ENCODE measurements at regions not wholly inside any gene's neighbourhood (a gene's known extent, or its start where the extent isn't known, plus 50 kb on each side); places are given as distances from the start of the nearest gene placed in this dataset.
"Not testable (repeated sequence)": the region's sequence is repeated elsewhere in the genome, so short reads cannot be mapped to it uniquely, and the experiment has no call there.

DNA sequence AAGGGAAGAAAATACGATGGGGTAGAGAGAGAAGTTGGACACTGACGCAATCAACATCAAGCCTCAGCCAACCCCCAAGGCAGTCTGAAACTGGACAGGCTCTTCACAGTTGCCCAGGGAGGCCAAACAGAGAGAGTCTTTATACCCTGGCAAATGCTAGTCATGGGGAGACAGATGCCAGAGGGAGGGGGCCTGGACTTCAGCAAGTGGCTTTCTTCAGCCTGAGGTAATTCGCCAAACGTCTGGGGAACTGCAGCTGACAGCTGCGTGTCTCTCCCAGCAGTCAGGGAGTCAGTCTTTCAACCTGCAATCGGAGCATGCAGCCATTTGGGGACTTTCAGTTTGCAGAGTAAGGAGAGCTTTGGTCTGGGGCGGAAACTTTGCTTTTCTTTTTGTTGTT, 521.6 kb downstream of the TRIML1 start:
- no peak for DNase-seq (ENCODE audit: low read depth)

DNA sequence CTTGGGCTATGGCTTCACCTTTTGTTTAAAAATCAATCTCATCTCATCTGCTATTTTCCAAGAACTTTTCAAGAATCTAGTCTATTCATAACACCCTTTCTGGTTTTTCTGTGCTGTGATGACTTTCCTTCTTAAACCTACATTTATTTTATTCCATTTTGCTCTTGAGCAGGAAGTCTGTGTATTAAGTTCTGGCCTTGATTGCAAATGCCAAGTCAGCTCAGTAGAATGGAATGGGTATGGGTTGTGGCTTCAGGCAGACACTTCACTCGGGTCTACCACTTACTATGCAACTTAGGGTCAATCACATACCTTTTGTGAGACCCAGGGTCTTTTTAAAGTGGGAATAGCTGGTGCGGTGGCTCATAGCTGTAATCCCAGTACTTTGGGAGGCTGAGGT, 522.3 kb downstream of the TRIML1 start:
- no peak for DNase-seq (ENCODE audit: low read depth)

DNA sequence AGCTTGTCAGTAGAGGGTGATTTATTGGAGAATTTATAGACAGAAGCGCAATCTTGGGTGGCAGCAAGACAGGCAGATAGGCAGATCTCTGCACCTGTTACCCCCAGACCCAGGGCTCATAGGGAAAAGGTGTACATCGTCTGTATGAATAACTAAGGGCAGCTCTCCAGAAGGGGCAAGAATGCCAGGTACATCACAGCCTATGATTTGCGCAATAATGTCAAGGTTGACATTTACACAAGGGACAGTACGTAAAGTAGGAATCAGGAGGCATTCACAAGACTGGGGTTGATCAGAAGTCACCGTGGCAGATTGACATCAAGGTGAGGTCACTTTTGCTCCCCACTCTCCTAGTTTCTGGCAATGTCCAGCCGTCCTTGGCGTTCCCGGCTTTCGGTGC, 524.1 kb downstream of the TRIML1 start:
- no peak for DNase-seq (ENCODE audit: low read depth)

DNA sequence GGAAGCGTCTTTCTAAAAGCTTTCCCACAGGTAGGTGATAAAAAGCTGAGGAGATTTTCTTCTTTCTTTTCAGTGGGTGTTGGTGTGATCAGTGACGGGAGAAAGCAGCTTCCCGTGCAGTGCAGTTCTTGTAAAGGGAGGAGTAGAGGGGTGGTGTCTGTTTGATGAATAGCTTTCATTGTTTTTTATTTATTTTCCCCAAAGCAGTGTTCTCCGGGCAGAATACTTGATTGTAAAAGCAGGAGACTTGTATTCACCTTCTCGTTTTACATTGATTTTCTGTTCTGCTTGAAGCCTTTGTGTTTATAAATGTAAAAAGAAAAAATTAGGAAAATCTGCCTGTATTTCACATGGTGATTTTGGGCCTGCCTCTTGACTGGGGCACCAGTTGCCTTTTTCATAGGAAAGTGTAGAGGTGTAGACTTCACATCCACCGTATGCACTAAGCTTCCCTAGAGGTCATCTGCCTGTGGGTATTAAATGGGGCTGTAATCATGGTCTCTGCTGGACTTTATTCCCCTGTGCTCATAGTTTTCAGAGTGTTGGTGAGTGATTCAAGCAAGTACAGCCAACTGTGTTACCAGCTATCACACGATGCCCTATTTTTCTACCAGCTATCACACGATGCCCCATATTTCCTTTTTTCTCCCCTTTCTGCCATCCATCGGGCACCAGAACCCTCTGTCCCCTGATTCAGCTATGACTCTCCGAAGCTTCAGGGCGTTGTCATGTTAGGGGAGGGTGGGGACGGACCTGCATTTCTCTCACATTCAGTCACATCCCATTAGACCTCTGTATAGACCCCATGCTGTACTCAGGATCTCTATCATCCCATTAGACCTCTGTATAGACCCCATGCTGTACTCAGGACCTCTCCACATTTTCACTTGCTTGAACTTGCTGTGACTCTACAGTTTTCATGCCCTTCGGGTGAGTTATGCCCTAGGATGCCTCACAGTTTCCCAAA, 526.5 kb downstream of the TRIML1 start:
- DNase-seq (ENCODE audit: low read depth), result no peak

DNA sequence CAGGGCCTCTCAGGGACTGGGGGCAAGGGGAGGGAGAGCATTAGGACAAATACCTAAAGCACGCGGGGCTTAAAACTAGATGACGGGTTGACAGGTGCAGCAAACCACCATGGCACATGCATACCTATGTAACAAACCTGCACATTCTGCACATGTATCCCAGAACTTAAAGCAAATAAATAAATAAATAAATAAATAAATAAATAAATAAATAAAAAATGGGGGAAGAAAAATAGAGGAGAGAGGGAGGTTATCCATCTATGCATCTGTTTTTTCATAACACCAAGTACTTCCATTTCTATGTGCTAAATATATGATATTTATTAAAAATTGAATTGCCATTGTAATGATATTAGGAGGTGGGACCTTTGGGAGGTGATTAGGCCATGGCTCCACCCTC, 539.5 kb downstream of the TRIML1 start:
- not testable (repeated sequence) for DNase-seq (ENCODE audit: low read depth)

DNA sequence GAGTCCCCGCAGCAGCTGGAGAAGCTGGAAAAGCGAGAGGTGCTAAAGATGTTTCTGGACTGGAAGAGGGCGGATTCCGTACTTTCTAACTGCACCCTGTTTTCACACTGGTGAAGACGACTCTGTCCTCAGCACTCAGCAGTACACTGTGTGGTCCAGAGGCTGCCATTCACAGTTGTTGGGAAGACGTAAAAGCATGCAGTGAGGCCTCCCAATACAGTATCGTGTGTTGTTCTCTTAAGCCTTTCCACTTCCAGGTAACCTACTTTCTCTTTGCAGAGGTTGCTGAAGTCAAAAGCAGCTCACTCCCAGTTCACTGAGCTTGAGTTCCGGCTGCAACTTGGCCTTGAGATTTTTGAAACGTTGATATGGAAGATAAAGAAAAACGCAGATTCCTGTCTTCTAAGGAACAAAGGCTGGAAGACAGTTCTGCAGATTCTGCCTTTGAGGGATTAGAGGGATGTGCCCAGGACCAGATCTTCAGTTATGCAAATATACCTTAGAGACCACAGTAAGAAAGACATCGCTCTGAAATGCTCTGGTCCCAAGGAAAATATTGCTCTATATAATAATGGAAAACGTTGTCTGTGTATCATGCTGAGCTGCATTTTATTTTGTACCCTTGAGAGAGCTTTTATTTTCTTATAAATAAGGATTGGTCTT, 540.9 kb downstream of the TRIML1 start:
- peak; percentile 5 for DNase-seq (ENCODE audit: low read depth)

DNA sequence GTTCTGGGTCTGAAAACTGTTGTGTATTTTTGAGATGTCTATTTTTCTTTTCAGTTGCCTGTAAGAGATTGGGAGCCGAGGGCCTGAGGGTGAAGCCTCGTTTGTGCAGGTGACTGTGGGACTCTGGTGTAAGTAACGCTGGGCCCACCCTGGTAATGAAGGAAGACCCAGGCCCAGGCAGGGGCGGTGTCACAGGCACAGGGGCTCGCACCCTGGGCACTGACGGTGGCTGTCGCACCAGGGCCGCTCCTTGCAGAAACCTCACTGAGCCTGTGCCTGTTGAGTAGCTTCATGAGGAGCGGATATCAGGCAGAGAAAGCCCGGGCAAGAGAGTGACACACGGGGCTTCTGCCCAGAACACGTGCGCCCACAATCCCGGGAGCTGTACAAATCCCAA, 541.4 kb downstream of the TRIML1 start:
- no peak for DNase-seq (ENCODE audit: low read depth)

DNA sequence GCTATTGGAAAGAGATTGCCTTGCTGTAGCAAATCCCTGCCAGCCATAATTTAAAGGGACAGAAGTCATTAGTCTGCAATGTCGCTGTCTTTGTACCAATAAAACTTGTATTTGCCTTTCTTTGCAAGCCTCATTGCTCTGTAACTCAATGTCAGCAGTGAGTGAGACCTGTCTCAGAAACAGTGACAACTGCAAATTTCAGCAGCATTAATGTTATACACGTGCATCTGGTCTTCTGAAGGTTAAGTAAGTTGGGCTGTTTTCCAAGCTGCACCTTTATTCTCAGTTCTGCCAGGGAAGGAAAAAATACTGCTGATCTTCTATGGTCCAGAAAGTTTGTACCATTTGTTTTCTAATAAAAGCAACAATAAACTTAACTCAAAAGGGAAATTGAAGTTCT, 543.1 kb downstream of the TRIML1 start:
- no peak for DNase-seq (ENCODE audit: low read depth)

DNA sequence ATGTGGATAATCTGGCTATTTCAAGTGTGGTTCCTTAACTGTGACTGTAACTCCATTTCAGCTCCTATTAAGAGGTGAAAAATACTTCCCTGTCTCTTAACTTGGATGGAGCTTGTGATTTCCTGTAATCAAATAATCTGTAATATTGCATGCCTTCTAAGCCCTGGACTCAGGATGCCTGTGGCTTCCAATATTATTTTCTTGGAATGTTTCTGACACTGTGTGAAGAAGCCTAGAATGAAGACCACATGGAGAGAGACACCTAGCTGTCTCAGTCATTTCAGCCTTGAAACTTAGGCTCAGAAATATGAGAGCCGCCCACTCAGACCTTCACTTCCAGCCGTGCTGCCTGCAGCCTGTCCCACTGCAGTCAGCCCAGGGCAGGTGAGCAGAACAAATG, 544.3 kb downstream of the TRIML1 start:
- no peak for DNase-seq (ENCODE audit: low read depth)

DNA sequence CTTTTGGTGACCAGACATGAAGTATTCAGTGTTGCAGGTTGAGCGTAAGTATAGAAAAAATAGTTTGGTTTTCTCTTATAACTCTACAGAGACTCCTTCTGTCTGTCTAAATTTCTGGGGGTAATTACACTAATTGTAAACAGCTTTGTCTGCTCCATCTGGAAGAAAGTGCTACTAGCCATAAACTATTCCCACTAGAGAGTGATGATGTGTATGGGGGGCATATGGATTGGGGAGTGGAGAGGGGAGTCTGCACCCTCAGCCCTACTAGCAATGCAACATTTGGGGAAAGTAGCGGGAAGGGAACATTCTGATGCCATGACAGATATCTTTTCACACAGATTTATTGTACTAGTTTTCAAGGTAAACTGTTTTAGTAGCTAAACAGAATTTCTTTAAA, 549.7 kb downstream of the TRIML1 start:
- no peak for DNase-seq (ENCODE audit: low read depth)

DNA sequence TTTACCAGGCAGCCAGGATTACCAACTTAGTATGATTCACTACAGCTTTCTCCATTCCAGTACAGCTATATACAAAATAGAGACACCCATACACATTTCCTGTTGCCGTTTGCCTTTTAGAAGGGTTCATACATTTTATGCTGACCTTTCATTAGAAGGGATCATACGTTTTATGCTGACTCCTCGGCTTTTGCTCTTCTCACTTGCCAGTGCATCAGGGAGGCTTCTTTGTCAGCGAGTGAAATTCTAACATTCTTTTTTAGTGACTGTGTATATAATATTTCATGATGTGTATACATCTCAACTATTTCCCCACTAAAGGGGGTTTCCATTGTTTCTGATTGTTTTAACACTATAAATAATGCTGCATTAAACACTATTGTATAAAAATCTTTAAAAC, 552.6 kb downstream of the TRIML1 start:
- DNase-seq (ENCODE audit: low read depth), result peak; percentile 28

DNA sequence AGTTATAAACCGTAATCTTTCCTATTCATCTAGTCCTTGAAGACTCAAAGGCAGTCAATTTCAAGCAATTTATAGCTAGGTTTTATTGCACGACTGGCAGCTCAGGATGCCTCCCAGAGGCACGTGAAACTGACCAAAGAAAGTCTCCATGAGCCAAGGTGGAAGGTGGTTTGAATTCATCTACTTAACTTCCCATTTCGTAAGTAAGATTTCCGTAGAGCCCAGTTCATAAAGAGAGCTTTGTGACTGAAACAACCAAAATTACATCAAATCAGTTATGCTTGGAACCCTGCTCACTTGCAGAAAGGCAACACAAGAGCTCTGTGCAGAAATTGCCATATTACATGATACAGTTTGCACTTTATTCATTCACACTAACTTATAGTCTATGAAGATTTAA, 556.0 kb downstream of the TRIML1 start:
- no peak for DNase-seq (ENCODE audit: low read depth)

DNA sequence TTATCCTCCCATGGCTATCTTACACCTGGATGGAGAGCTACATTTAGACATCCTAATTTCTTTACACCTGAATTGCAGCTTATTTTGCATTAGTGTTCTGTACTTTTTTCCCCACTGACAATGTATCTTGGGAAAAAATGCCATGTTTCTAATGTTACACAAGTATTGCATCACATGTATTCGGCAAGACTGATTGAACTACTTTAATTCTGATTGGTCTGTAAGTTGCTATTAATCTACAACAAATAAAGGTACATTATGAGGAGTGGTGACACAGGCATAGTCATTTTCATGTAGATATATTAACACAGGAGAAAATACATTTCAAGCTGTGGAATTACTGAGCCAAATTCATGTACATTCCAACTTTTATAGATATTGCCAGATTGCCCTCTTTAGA, 558.0 kb downstream of the TRIML1 start:
- no peak for DNase-seq (ENCODE audit: low read depth)

DNA sequence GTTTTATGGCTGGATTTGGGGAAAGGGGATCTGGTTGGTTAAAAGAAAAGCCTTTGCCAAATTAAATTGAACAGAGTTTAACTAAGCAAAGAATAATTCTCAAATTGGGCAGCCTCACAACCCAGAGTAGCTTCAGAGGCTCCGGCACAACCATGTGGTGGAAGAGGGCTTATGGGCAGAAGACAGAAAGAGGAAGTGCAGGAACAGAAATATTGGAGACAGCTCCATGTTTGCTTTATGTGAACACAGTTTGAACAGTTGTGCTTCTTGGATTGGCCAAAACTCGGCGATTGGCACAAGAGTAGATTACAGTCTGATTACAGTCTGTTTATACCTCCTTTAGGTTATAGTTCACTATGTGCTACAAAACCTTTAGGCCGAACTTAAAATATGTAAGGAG, 562.7 kb downstream of the TRIML1 start:
- no peak for DNase-seq (ENCODE audit: low read depth)

DNA sequence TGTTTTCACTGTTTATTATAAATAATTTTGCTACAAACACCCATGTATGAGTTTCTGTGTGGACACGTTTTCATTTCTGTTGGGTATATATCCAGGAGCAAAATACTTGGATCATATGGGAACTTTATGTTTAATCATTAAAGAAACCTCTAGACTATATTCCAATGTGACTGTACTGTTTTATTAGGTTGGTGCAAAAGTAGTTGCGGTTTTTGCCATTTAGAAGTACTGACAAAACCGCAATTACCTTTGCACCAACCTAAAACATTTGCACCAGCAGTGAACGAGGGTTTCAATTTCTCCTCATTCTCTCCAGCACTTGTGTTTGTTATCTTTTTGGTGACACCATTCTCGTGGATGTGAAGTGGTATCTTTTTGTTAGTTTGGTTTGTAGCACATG, 565.0 kb downstream of the TRIML1 start:
- DNase-seq (ENCODE audit: low read depth), result no peak

DNA sequence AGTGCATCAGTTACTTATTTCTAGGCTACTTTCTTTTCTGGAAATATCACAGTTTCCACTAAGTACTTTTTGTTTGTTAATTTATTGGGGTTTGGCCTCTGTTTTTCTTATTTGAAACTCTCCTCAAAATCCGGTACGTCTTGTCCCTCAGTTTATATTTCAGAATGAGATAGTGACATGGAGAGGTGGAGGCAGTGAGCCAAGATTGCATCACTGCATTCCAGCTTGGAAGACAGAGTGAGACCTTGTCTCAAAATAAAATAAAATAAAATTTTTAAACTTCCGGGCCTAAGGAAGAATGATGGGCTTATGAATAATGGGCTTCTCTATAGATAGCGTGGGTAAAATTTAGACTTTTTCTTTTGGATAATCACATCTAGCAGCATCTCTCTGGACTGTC, 567.8 kb downstream of the TRIML1 start:
- no peak for DNase-seq (ENCODE audit: low read depth)

DNA sequence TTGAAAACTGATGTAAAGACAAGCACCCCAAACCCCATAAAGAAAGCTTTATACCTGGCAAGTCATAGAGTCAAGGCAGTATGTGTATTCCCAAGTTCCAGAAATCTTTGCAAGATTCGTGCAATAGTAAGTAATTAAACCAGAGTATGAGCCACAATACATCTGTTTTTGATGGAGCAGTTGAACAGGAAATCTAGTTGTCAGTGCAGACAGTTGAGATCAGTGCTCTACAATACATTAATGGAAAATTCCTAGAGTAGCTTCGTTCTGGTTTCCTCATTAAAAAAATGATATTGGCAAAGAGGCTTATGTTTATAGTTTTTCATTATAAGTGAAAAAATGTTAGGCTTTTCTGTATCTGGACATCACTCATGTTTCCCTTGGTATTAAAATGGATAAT, 575.3 kb downstream of the TRIML1 start:
- no peak for DNase-seq (ENCODE audit: low read depth)

DNA sequence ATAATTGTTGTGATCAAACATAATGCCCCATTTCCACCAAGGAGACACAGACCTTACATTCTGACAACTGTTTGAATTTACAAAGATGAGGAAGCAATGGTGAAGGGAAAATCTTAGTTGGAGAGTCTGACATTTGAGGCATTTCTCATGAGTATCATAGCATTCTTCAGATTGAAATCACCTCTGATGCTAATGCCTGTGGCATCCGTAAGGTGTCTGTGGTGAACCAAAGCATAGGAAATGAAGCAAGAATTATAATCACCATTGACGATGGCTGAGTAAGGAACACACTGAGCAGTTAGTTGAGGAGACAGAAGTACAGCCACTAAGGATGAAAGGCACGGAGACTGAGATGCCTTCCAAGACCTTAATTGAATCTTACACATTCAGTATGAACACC, 575.7 kb downstream of the TRIML1 start:
- DNase-seq (ENCODE audit: low read depth), result peak; percentile 60

DNA sequence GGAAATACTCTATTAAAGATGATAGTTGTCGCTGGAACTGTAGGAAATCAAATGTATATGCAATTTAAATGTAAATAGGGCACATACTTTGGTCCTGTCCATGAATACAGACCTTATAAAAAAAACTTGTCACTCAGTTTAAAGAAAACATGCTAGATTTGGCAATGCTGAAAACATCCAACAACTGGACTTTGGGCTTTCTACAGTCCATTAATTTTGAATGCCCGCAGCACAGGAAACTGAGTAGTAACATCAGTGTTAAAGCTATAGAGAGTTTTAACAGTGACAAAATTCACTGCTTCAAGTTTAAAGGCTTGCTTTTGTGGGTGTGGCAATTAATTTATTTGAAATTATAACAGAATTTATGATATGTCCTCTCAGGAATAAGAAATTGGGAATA, 578.4 kb downstream of the TRIML1 start:
- no peak for DNase-seq (ENCODE audit: low read depth)

DNA sequence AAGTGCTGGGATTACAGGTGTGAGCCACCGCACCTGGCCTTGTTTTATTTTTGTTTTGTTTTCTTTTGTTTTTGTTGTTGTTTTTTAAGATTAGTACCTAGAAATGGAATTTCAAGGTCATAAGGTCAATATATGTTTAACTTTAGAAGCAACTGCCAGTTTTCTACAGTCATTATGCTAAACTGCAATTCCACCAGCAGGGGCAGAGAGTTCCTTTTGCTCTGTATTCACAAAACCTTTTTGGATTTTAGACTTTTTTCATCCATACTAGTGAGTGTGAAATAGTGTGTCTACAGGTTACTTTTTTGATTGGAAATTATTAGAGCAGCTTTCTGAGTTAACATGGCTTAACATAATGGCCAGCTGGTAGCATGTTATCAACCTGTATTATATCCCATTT, 580.6 kb downstream of the TRIML1 start:
- no peak for DNase-seq (ENCODE audit: low read depth)

DNA sequence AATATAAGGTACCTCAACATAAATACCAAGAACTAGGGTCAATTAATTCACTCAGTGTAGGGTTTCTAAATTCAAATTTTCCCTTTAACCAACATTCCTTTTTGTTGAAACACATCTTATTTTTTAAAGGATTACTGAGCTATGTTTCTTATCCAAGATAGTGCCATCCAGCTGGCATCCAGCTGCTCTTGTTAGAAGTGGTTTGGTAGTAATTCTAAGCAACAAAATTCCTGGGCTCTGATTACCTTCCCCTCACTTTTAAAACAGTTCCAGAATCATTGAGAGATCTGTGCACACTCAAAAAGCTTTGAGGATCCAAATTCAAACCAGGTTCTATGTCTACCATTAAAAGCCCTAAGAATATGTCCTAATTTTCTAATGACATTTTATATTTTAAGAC, 583.7 kb downstream of the TRIML1 start:
- no peak for DNase-seq (ENCODE audit: low read depth)

DNA sequence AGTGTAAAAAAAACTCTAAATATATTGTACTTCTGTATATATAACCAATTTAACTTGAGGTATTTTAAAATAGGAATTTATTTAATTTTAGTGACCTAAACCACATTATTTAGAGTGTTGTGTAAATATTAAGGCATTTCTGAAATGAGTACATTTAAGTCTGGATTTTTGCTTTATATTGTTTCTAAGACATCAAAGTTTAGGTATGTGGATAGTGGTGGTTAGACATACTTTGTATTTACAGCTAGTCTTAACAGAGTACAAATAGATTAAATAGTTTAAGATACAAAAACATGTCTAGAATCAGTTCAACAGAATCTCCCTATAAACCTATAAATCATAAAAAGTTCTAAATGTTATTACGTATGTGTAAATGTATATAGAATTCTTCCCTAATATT, 588.5 kb downstream of the TRIML1 start:
- DNase-seq (ENCODE audit: low read depth), result no peak

DNA sequence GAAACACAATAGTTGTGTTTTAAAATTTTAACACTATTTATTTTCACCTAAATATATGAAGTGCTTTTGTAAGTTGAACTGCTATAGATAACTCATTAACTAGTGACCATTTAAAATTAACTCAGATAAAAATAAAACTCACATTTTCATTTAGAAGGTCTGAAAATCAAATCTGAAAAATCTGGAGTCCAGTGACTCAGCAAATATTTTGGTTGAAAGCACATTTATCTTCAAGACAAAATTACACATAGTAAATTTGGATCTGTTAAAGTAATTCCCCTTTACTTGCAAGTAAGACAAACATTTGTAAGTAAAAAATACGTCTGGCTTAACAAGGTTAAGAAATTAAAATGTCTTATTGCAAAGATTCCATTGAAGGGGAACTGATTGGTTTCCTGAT, 589.1 kb downstream of the TRIML1 start:
- no peak for DNase-seq (ENCODE audit: low read depth)

All from Daoy (cell line).